HepG2 (cell line): ENCODE measurements at regions not wholly inside any gene's neighbourhood (a gene's known extent, or its start where the extent isn't known, plus 50 kb on each side); places are given as distances from the start of the nearest gene placed in this dataset.

Experiments used
- ATAC-seq: fragments of 200-7000 bp; cut with Tn5 transposase; 3 replicates; pipeline ENCODE4 v1.9.1; 2020; ENCODE audit warnings: mild to moderate bottlenecking, moderate library complexity
- BruUV-seq: library from RNA; stranded (reverse); fragments of 400-500 nt; replicated peaks from 2 replicates; lab custom pipeline; 2021; lab: Mats Ljungman, UMichigan
- CTCF ChIA-PET: fragments of 300-600 bp; formaldehyde crosslinking; extraction: SDS; loops from one replicate; lab custom pipeline; 2021; ENCODE audit warnings: low total read pairs, inconsistent platforms, low intra/inter-chr PET ratio; lab: Yijun Ruan, JAX
- POLR2A ChIA-PET: fragments of 350-600 bp; sonication (Branson Sonifier 250); formaldehyde crosslinking; loops from one replicate; lab custom pipeline; 2020; ENCODE audit warnings: antibody characterized with exemption, inconsistent platforms; lab: Yijun Ruan, JAX
- DNase-seq: peaks from one replicate; pipeline ENCODE4 v3.0.0-alpha.2; 2015; ENCODE audit warnings: low spot score
- FAIRE-seq: peaks from 3 replicates; lab custom pipeline; 2011; peaks lifted over from hg19 to GRCh38; lab: Jason Lieb, UNC
- H2AFZ ChIP-seq: one replicate; pipeline ENCODE4 v1.6.1; 2011; ENCODE audit warnings: low read length, inconsistent platforms
- H3K27ac ChIP-seq: fragments of 300-600 bp; 3 replicates; pipeline ENCODE4 v1.8.0; 2011; ENCODE audit warnings: mixed run types, mild to moderate bottlenecking, mixed read lengths, low read length, inconsistent platforms; ENCODE audit not compliant: insufficient read depth; ENCODE audit errors: extremely low read length
- H3K27me3 ChIP-seq, 2 experiments: fragments of 200-600 bp in 1 of 2; 2 replicates in 1 of 2; 3 replicates in 1 of 2; pipeline versions ENCODE4 v1.6.0 to v1.8.0; 2011; ENCODE audit warnings: low read length in 2 of 2, mild to moderate bottlenecking in 2 of 2, moderate library complexity in 2 of 2, inconsistent platforms in 1 of 2; ENCODE audit not compliant: insufficient read depth in 2 of 2, control insufficient read depth in 1 of 2
- H3K36me3 ChIP-seq, 2 experiments: fragments of 200-600 bp in 1 of 2; replicated peaks in 1 of 2; 2 replicates in 1 of 2; 3 replicates in 1 of 2; pipeline versions ENCODE4 v1.5.1 to v1.8.0; 2011; ENCODE audit warnings: low read length in 2 of 2, inconsistent platforms in 1 of 2; ENCODE audit not compliant: insufficient read depth in 2 of 2, control insufficient read depth in 1 of 2
- H3K4me1 ChIP-seq: 2 replicates; pipeline ENCODE4 v1.5.1; 2012; ENCODE audit warnings: low read length, inconsistent platforms; ENCODE audit not compliant: insufficient read depth
- H3K4me2 ChIP-seq: 2 replicates; pipeline ENCODE4 v1.6.0; 2011; ENCODE audit warnings: low read depth, low read length, inconsistent platforms
- H3K4me3 ChIP-seq, 3 experiments: fragments of 200-600 bp in 1 of 3; sonication (generic), shearing (Covaris generic) in 1 of 3; replicated peaks in 1 of 3; 2 replicates each; pipeline ENCODE4 v1.5.1; 2011 to 2016; ENCODE audit warnings: low read length in 3 of 3, inconsistent platforms in 2 of 3, low read depth in 2 of 3, mild to moderate bottlenecking in 2 of 3, control low read depth in 1 of 3, mixed read lengths in 1 of 3; ENCODE audit not compliant: insufficient read depth in 1 of 3
- H3K79me2 ChIP-seq: one replicate; pipeline ENCODE4 v1.6.1; 2011; ENCODE audit warnings: low read length, inconsistent platforms; ENCODE audit not compliant: insufficient read depth
- H3K9ac ChIP-seq: 2 replicates; pipeline ENCODE4 v1.6.0; 2011; ENCODE audit warnings: mild to moderate bottlenecking, low read depth, low read length, inconsistent platforms; ENCODE audit not compliant: insufficient read depth
- H3K9me3 ChIP-seq: 2 replicates; pipeline ENCODE4 v1.5.1; 2012; ENCODE audit warnings: mild to moderate bottlenecking, low read length
- H4K20me1 ChIP-seq: 2 replicates; pipeline ENCODE4 v1.6.0; 2011; ENCODE audit warnings: inconsistent platforms, mild to moderate bottlenecking, low read length, moderate library complexity; ENCODE audit not compliant: insufficient read depth
- BHLHE40 ChIP-seq: IDR thresholded peaks from 2 replicates; pipeline ENCODE4 v1.6.1; 2011; ENCODE audit warnings: low read length, improper control_type of control experiment
- GTF2F1 ChIP-seq: fragments of 150-350 bp; IDR thresholded peaks from 2 replicates; pipeline ENCODE4 v1.6.1; 2014; ENCODE audit warnings: low read length
- HNRNPUL1 ChIP-seq: fragments of 200-400 bp; formaldehyde crosslinking; IDR thresholded peaks from 2 replicates; pipeline ENCODE4 v1.6.1; 2017; ENCODE audit warnings: low read depth, mild to moderate bottlenecking, low read length, moderate library complexity
- MAF1 ChIP-seq: sonication (generic); formaldehyde crosslinking; IDR thresholded peaks from 2 replicates; pipeline ENCODE4 v1.5.0; 2020; ENCODE audit warnings: missing genetic modification reagents, borderline replicate concordance
- RFX5 ChIP-seq: IDR thresholded peaks from 2 replicates; pipeline ENCODE4 v1.6.1; 2011; ENCODE audit warnings: low read depth, low read length, improper control_type of control experiment
- ZNF598 ChIP-seq: sonication (generic); formaldehyde crosslinking; IDR thresholded peaks from 2 replicates; pipeline ENCODE4 v1.5.1; 2020; ENCODE audit warnings: mild to moderate bottlenecking, missing genetic modification reagents, borderline replicate concordance
- WGBS: methylation state at CpG from one replicate; pipeline ENCODE4 v1.1.6; 2017; ENCODE audit warnings: low lambda C conversion rate; 5-methylcytosine and 5-hydroxymethylcytosine counted together
- in situ Hi-C: cut with HindIII; loops from 2 replicates; pipeline ENCODE4 v1.10.0; 2017; ENCODE audit warnings: low pct_unique_long_range_greater_than_20kb; ENCODE audit not compliant: extremely low pct_ligation_motif_present
- intact Hi-C: fragments of 100-400 bp; cut with micrococcal nuclease; formaldehyde crosslinking; loops from one replicate; pipeline ENCODE4 v1.10.0; 2022; ENCODE audit not compliant: unreplicated experiment
- TF ChIP-seq, protein P1 (sequence below), 2 experiments: sonication (generic) in 1 of 2; formaldehyde crosslinking in 1 of 2; IDR thresholded peaks; 2 replicates each; pipeline versions ENCODE4 v1.5.1 to v1.6.1; 2011 to 2020; ENCODE audit warnings: borderline replicate concordance in 1 of 2, low read depth in 1 of 2, low read length in 1 of 2, mild to moderate bottlenecking in 1 of 2, missing genetic modification reagents in 1 of 2, moderate library complexity in 1 of 2
- TF ChIP-seq, protein P2 (sequence below): sonication (generic); formaldehyde crosslinking; IDR thresholded peaks from 2 replicates; pipeline ENCODE4 v1.8.0; 2022; ENCODE audit warnings: missing genetic modification reagents, mild to moderate bottlenecking, borderline replicate concordance

DNA sequence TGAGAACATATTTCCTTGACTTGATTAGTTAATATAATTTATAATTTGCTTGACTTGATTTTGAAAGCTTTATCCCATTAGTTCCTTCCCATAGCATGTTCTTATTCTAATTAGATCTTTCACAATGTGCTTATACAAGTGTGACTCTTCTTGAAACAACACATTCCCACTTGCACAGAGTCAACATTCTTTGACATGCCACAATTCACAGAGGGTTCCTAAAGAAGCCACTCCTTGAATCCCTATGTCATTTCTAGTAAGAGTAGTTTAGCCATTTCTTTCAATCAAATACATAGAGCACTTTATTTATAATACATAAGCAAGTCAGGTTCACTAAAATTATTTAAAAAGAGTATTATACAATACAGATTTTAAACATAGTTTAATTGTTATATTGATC is 228.9 kb upstream of the GRID2 start:
- H3K9me3 ChIP-seq: peaks cover 36% of the 10 kb centered on the region
- intact Hi-C loops: no loop called here
- in situ Hi-C loops: no loop called here
- no TSS peak for BruUV-seq
- H3K27ac ChIP-seq: no peak overlapping the region
- no peak for DNase-seq
- no peaks in the 10 kb centered on the region for H4K20me1 ChIP-seq
- H3K36me3 ChIP-seq: no peaks in the 10 kb centered on the region
- FAIRE-seq: no peak
- POLR2A ChIA-PET: no interaction called here
- H3K4me2 ChIP-seq: no peak overlapping the region
- no peak for ATAC-seq
- no peaks in the 10 kb centered on the region for H3K4me1 ChIP-seq
- no peak overlapping the region for H3K9ac ChIP-seq
- no peaks in the 10 kb centered on the region for H3K79me2 ChIP-seq
- CTCF ChIA-PET: no interaction called here
- TF ChIP-seq MAF1 (CRISPR knock-in tag) (no peak), RFX5 (no peak), HNRNPUL1 (no peak)
- TF ChIP-seq, protein P1, sequence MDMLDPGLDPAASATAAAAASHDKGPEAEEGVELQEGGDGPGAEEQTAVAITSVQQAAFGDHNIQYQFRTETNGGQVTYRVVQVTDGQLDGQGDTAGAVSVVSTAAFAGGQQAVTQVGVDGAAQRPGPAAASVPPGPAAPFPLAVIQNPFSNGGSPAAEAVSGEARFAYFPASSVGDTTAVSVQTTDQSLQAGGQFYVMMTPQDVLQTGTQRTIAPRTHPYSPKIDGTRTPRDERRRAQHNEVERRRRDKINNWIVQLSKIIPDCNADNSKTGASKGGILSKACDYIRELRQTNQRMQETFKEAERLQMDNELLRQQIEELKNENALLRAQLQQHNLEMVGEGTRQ (IDR thresholded peaks at IDR 0.05; ENCODE audit: low read depth, low read length): no peak
- TF ChIP-seq, protein P1 (CRISPR knock-in tag; IDR thresholded peaks at IDR 0.05; ENCODE audit: borderline replicate concordance): no peak
- H3K27me3 ChIP-seq: no peaks in the 10 kb centered on the region
- H3K4me3 ChIP-seq: no peak overlapping the region
- H2AFZ ChIP-seq: no peak overlapping the region

DNA sequence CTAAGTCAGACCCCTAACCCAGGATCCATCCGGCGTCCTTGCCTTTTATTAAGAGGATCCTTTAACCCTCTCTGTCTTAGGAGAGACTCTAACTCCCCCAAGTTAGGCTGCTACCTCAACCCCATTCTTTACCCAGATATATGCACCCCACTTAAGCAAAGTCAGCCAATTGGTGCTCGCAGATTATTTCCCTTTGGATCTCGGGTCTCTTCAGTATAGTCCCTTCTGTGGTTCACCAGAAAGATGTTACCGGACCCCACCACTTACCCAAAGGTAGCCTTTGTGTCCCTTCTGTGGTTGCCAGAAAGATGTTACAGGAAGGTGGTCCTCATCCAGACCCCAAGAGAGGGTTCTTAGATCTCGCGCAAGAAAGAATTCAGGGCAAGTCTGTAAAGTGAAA is 212.9 kb upstream of the GRID2 start:
- in situ Hi-C loops: no loop called here
- peak overlapping the region; percentile 49 for H3K4me2 ChIP-seq
- TF ChIP-seq BHLHE40 (no peak), GTF2F1 (no peak), ZNF598 (CRISPR knock-in tag) (no peak)
- TF ChIP-seq, protein P2, sequence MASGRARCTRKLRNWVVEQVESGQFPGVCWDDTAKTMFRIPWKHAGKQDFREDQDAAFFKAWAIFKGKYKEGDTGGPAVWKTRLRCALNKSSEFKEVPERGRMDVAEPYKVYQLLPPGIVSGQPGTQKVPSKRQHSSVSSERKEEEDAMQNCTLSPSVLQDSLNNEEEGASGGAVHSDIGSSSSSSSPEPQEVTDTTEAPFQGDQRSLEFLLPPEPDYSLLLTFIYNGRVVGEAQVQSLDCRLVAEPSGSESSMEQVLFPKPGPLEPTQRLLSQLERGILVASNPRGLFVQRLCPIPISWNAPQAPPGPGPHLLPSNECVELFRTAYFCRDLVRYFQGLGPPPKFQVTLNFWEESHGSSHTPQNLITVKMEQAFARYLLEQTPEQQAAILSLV: no peak

More for the DNA sequence above, 212.9 kb upstream of the GRID2 start:
- Histone ChIP-seq H3K27ac (no peak overlapping the region), H3K36me3 (no peaks in the 10 kb centered on the region), H2AFZ (peak overlapping the region; percentile 88), H3K9ac (no peak overlapping the region), H3K27me3 (0 out of 5 replicates have a peak, but pooled peaks cover 0 to 1% of the 10 kb centered on the region in 2 experiments), H3K79me2 (no peaks in the 10 kb centered on the region), H3K9me3 (no peaks in the 10 kb centered on the region), H3K4me1 (no peaks in the 10 kb centered on the region), H3K4me3 (peak overlapping the region in 2 of 3 experiments; percentile 16 to 41; a peak in 2 of 6 replicates), H4K20me1 (no peaks in the 10 kb centered on the region)
- no TSS peak for BruUV-seq
- DNase-seq (no peak), FAIRE-seq (no peak), ATAC-seq (peak; percentile 41)
- POLR2A ChIA-PET: no interaction called here
- intact Hi-C loops: loop anchor here (1.0 to 5.0 kb wide), 3 partner anchors 78 to 979 kb away; no protein-coding TSS in a partner anchor
- 88% methylated on average over 7 of the region's 7 CpGs for WGBS
- CTCF ChIA-PET: interaction anchor here (1.3 kb wide), 1 partner anchor 1672 kb away, joined by 5 read pairs; no protein-coding TSS in a partner anchor
